HAP-1 (cell line): ENCODE measurements at regions not wholly inside any gene's neighbourhood (a gene's known extent, or its start where the extent isn't known, plus 50 kb on each side); places are given as distances from the start of the nearest gene placed in this dataset.
A peak's percentile ranks its signal among the peaks of the same experiment; 100 is the strongest.
"Not testable (repeated sequence)": the region's sequence is repeated elsewhere in the genome, so short reads cannot be mapped to it uniquely, and the experiment has no call there.

Source experiments
- DNase-seq, 2 experiments: peaks; one replicate each; pipeline ENCODE4 v3.0.0-alpha.2; 2016 to 2020; ENCODE audit warnings: low spot score in 2 of 2
- H3K27me3 ChIP-seq: fragments of 250-450 bp; sonication (Bioruptor Pico); 2 replicates; pipeline ENCODE4 v1.5.1; 2020; ENCODE audit warnings: low read depth, mild to moderate bottlenecking, moderate library complexity
- H3K36me3 ChIP-seq: fragments of 250-450 bp; sonication (Bioruptor Pico); replicated peaks from 2 replicates; pipeline ENCODE4 v1.5.1; 2020; ENCODE audit warnings: mild to moderate bottlenecking
- H3K4me1 ChIP-seq: fragments of 250-450 bp; sonication (Bioruptor Pico); 2 replicates; pipeline ENCODE4 v1.5.1; 2020; ENCODE audit warnings: mild to moderate bottlenecking
- H3K4me3 ChIP-seq: fragments of 250-450 bp; sonication (Bioruptor Pico); 2 replicates; pipeline ENCODE4 v1.5.1; 2020; ENCODE audit warnings: mild to moderate bottlenecking, moderate library complexity
- H3K9me3 ChIP-seq: fragments of 250-450 bp; sonication (Bioruptor Pico); 2 replicates; pipeline ENCODE4 v1.5.1; 2020; ENCODE audit warnings: mild to moderate bottlenecking, moderate library complexity
- in situ Hi-C: fragments of 300-500 bp; cut with MboI; formaldehyde crosslinking; loops from 3 replicates; pipeline ENCODE4 v1.14.3; 2020; ENCODE audit warnings: low sequenced_read_pairs, inconsistent platforms, mixed read lengths

DNA sequence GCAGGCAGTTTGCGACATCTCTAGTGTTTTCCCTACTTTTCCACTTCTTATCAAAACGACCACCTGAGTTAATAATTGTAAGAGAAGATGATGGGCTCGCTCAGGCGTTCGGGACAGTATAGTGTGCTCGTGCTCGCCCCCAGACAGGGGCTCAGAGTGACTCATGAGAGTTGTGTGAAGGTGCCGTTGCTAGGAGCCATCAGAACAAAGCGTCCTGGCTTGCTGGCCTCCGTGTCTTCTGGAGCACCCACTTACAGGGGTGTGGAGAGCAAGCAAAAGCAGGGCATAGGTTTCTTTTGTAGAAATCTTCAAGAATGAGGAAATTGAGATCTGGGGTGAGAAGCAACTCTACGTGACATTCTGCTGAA, 73.0 kb upstream of the ADGRG2 start:
- Histone ChIP-seq H3K4me1 (no peaks in the 10 kb centered on the region), H3K4me3 (no peak overlapping the region), H3K9me3 (no peaks in the 10 kb centered on the region), H3K27me3 (no peaks in the 10 kb centered on the region; the same call in 1 of the 2 replicates), H3K36me3 (no peaks in the 10 kb centered on the region)
- DNase-seq, result no peak
- in situ Hi-C loops, result no loop called here

DNA sequence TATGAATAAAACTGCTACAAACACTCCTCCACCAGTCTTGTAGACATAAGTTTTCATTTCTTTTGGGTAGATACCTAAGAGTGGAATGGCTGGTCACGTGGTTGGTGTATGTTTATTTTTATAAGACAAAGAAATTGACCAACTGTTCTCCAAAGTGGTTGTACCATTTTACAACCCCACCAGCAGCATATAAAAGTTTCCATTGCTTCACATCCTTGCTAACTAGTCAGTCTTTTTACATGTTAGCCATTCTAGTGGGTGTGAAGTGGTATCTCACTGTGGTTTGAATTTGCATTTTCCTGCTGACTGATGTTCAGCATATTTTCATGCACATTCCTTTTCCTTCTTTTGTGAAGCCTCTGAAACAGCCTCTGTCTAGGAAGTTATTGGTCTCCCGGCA, 76.2 kb upstream of the ADGRG2 start:
- Histone ChIP-seq H3K9me3 (no peaks in the 10 kb centered on the region), H3K27me3 (no peaks in the 10 kb centered on the region; the same call in 1 of the 2 replicates), H3K4me1 (no peaks in the 10 kb centered on the region), H3K4me3 (no peak overlapping the region), H3K36me3 (no peaks in the 10 kb centered on the region)
- in situ Hi-C loops, result no loop called here
- no peak for DNase-seq

DNA sequence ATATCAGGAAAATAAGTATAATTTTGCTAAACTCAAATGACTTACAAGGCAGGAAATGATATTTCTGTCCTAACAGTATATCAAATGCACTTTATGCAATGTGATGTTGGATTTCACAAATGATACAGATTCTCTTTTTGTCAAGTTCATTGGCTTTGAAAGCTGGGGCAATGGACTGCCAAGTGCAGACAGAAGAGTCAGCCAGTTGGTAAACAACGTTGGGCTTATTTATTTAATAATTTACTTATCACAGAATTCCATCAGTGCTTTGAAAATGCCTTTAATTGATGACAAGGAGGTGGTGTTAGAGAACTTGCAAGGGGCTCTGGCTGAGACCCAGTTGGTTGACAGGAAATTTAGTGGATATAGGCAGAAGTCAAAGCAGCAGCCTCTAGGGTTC, 79.9 kb upstream of the ADGRG2 start:
- DNase-seq, result no peak
- Histone ChIP-seq H3K4me1 (no peaks in the 10 kb centered on the region), H3K4me3 (no peak overlapping the region), H3K9me3 (no peaks in the 10 kb centered on the region), H3K36me3 (no peaks in the 10 kb centered on the region), H3K27me3 (no peaks in the 10 kb centered on the region; the same call in 1 of the 2 replicates)
- in situ Hi-C loops, result no loop called here

DNA sequence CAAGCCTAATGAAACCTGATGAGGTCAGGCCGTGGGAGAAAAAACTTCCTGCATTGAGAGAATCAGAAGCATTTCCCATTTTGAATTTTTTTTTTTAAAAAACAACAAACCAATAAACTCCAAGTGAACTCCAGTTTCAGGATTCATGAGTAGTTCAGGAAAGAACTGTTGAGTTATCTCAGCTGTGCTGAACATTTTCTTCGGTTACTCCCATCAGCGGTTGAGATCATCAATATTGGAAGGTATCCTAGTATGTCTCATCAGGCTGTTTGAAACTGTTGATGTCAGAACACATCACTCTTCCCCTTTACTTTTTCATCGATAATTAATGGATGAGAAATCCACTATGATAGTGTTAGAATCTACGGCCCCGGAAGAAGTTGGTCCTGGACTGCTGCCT, 82.4 kb upstream of the ADGRG2 start:
- H3K4me1 ChIP-seq, result no peaks in the 10 kb centered on the region
- no peaks in the 10 kb centered on the region; the same call in 1 of the 2 replicates for H3K27me3 ChIP-seq
- in situ Hi-C loops, result no loop called here
- no peaks in the 10 kb centered on the region for H3K9me3 ChIP-seq
- no peak overlapping the region for H3K4me3 ChIP-seq
- DNase-seq, result no peak
- no peaks in the 10 kb centered on the region for H3K36me3 ChIP-seq

DNA sequence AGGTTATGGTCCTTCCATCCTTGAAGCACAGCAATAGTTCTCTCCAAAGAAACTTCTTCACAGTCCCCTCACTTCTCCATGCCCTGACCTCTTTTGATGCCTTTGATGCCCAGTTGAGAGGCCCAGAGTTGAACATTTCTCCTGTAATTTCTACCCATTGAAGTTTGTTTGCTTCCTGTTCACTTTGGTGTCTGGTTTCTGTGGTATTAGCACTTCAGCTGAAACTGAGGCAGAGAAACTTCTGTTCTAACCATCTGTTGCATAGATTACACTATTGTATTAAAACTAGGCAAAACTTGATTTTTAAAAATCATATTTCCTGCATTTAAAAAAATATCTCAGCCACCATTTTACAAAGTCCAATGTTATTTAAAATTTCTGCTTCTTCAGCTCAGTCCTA, 89.8 kb upstream of the ADGRG2 start:
- no peaks in the 10 kb centered on the region for H3K9me3 ChIP-seq
- no peaks in the 10 kb centered on the region for H3K27me3 ChIP-seq
- H3K36me3 ChIP-seq, result no peaks in the 10 kb centered on the region
- H3K4me3 ChIP-seq, result no peak overlapping the region
- in situ Hi-C loops, result no loop called here
- peaks cover 11% of the 10 kb centered on the region for H3K4me1 ChIP-seq
- DNase-seq, result no peak

DNA sequence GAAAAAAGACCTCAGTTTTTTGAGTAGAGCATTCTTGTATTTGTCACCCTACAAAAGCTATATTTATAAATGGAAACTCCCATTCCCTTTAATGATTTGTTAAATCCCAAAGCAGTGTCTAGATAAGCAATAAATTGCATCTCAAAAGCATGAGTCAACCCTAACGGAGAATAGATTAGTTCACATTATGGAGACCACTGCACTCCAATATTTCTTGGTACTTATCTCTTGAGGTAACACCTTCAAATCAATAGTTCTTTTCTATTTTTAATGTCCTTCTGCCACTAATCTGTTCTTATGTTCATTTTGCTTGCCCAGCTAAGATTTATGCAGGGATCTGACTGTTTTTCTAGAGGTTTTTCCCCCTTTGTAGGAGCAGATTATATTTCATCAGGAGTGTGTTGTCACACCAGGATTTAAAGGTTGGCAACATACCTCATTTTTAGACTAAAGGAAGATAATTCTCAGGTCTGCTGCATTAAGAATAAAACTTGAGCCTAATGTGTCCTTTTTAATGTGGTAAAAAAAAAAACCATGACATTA, 91.4 kb upstream of the ADGRG2 start:
- Histone ChIP-seq H3K9me3 (no peaks in the 10 kb centered on the region), H3K27me3 (no peaks in the 10 kb centered on the region), H3K4me3 (no peak overlapping the region), H3K4me1 (peaks cover 11% of the 10 kb centered on the region), H3K36me3 (no peaks in the 10 kb centered on the region)
- peak in 1 of 2 experiments; percentile 72 for DNase-seq
- in situ Hi-C loops, result no loop called here

DNA sequence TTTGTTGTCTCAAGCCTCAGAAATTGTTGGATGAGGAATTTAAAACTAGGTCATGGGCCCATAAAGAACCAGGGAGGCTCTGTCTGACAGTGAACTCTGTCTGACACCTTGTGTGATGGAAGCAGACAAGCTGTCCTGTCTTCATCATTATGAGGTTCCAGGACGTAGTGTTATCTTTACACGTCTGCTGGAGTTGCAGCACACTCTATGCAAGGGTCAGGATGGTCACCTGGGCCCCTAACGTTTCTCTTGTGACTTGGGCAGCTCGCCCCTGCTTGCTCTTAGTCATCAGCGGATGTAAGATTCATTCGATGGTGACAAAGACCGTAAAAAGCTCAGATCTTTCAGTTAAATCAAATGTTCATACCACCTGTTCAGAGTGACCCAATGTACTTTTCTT, 92.0 kb upstream of the ADGRG2 start:
- Histone ChIP-seq H3K27me3 (no peaks in the 10 kb centered on the region), H3K9me3 (no peaks in the 10 kb centered on the region), H3K36me3 (no peaks in the 10 kb centered on the region), H3K4me3 (no peak overlapping the region), H3K4me1 (peaks cover 11% of the 10 kb centered on the region)
- in situ Hi-C loops, result no loop called here
- no peak for DNase-seq

DNA sequence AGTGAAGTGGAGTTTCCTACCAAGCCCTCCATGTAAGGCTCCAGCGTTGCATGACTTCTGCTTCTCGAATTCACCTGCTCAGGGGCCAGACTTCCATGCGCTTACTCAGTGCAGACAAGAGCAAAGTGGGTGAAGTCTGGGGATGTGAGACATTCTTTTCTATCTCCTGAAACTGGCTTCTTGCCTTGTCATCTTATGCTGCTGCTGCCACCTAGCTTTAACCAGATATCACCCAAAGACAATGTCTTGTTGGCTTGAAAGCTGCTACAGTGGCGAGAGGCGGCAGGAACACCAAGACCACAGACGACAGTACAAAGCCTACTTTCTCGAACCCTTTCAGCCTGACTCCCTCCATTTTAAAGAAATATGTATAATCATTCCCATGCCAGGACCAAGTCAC, 103.6 kb upstream of the ADGRG2 start:
- Histone ChIP-seq H3K9me3 (no peaks in the 10 kb centered on the region), H3K27me3 (no peaks in the 10 kb centered on the region), H3K36me3 (no peaks in the 10 kb centered on the region), H3K4me3 (no peak overlapping the region), H3K4me1 (no peaks in the 10 kb centered on the region)
- in situ Hi-C loops, result no loop called here
- peak; percentile 9 to 11 for DNase-seq

DNA sequence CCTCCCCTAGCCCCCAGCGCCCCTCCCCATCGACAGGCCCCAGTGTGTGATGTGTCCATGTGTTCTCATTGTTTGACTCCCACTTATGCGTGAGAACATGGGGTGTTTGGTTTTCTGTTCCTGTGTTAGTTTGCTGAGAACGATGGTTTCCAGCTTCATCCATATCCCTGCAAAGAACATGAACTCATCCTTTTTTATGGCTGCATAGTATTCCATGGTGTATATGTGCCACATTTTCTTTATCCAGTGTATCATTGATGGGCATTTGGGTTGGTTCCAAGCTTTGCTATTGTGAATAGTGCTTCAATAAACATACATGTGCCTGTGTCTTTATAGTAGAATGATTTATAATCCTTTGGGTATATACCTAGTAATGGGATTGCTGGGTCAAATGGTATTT, 107.6 kb upstream of the ADGRG2 start:
- H3K4me3 ChIP-seq, in situ Hi-C loops, H3K36me3 ChIP-seq, H3K27me3 ChIP-seq, H3K4me1 ChIP-seq, H3K9me3 ChIP-seq, DNase-seq: not testable (repeated sequence)

DNA sequence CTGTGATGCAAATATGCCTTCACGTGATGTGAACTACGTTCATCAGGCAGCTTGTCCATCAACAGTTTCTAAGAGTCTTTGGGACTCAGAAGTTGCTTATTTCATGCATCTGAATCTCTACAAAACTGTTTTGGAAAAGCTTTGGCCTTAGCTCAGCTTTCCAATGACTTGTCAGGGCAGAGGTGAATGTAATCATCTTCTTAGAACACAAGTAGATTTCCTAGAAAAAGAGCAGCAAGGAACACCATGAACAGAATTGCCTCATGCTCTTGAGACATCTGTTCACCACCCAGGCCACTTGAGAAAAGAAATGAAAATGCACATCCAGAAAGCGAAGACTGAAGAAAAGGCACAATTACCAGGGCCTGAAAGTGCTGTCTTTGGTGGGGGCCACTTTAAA, 105.8 kb upstream of the PDHA1 start:
- in situ Hi-C loops, result no loop called here
- Histone ChIP-seq H3K27me3 (no peaks in the 10 kb centered on the region), H3K4me3 (no peak overlapping the region), H3K36me3 (no peaks in the 10 kb centered on the region), H3K9me3 (0 out of 2 replicates have a peak, but pooled peaks cover 4% of the 10 kb centered on the region), H3K4me1 (no peaks in the 10 kb centered on the region)
- DNase-seq, result no peak

DNA sequence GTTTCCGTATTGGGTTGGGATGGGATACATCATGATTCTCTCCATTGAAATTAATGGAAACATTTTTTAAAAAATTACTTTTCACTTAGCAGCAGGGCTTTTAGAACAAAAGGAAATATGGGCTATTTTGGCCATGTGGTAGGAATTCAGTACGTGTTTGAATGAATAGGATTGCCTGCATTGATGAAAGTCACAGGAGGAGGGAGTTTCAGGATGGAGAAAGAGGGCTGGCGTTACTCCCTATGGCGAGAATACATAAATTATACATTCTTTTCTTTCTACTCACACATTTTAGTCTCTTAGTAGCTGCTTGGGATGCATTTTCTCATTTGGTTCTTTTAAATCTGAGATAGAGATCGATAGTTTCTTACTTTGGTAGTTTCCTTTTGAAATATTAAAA, 100.3 kb upstream of the PDHA1 start:
- Histone ChIP-seq H3K9me3 (0 out of 2 replicates have a peak, but pooled peaks cover 2% of the 10 kb centered on the region), H3K4me1 (no peaks in the 10 kb centered on the region), H3K36me3 (no peaks in the 10 kb centered on the region), H3K4me3 (no peak overlapping the region), H3K27me3 (no peaks in the 10 kb centered on the region)
- in situ Hi-C loops, result no loop called here
- no peak for DNase-seq

DNA sequence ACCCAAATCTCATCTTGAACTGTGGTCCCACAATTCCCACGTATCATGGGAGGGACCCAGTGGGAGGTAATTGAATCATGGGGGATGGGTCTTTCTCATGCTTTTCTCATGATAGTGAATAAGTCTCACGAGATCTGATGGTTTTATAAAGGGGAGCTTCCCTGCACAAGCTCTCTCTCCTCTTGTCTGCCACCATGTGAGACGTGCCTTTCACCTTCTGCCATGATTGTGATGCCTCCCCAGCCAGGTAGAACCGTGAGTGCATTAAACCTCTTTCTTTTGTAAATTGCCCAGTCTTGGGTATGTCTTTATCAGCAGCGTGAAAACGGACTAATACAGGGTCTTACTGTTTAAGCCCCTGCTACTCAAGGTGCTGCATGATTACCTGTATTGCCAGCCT, 98.8 kb upstream of the PDHA1 start:
- H3K36me3 ChIP-seq, H3K9me3 ChIP-seq, H3K4me1 ChIP-seq, H3K4me3 ChIP-seq, H3K27me3 ChIP-seq, in situ Hi-C loops, DNase-seq: not testable (repeated sequence)

DNA sequence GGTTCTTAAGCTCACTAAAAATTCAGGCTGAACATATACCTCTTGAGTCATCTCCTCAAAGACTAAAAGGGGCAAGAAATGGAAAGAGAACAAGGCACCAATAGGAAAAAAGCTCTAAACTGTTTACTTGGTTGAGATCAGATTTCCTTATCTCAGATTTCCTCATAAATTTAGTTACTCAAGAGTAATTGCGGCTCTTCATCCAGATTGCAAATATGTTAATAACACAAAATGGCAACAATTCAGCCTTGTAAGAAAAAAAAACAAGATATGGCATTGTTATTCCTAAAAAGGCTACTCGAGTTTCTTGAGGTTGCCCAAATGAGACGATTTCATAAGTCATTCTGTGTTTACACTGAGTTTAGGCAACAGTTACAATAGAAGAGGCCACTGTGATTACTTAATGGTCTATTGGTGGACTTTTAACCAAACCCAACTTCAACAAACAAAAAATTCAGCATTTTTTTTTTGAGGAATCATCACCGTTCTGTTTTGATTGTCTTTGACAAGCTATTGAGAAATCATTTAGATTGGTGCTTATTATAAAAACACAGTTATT, 97.9 kb upstream of the PDHA1 start:
- Histone ChIP-seq H3K4me3 (no peak overlapping the region), H3K4me1 (no peaks in the 10 kb centered on the region), H3K36me3 (no peaks in the 10 kb centered on the region), H3K27me3 (no peaks in the 10 kb centered on the region), H3K9me3 (no peaks in the 10 kb centered on the region)
- in situ Hi-C loops, result no loop called here
- DNase-seq, result no peak

DNA sequence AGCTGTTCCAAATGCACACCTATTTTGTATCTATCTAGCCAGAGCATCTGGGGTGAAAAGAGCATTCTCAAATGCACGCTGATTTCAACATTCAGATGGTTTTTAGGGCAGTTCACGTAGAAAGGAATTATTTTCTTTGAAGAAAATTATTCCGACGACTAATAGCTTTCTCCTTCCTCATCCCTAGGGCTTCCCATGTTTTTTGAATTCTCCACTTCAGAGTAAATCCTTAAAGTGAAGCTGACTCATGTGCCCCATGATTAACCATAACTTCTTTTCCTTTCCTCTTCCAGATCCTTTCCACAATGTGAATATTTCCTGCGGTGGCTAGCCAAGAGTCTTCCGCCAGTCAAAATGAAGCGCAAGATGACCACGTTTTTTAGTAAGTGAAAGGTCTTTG, 86.7 kb upstream of the PDHA1 start:
- Histone ChIP-seq H3K4me1 (no peaks in the 10 kb centered on the region), H3K27me3 (peaks cover 3% of the 10 kb centered on the region; the same call in 1 of the 2 replicates), H3K4me3 (no peak overlapping the region), H3K9me3 (no peaks in the 10 kb centered on the region), H3K36me3 (no peaks in the 10 kb centered on the region)
- DNase-seq, result no peak
- in situ Hi-C loops, result no loop called here

DNA sequence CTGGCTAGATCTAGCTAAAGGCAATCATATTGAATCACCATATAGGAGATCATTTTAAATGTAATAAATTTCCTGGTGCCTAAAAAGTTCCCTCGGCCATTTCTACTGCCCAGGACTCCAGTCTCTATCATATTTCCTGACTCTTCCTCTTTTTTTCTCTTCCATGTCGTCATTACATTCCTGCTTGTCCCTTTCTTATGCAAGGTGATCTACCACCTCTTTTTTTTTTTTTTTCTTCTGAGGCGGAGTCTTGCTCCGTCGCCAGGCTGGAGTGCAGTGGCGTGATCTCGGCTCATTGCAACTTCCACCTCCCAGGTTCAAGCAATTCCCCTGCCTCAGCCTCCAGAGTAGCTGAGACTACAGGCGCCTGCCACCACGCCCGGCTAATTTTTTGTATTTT, 82.7 kb upstream of the PDHA1 start:
- H3K4me1 ChIP-seq, H3K36me3 ChIP-seq, H3K9me3 ChIP-seq, in situ Hi-C loops, DNase-seq, H3K4me3 ChIP-seq, H3K27me3 ChIP-seq: not testable (repeated sequence)
